ENCODE measurements at regions not wholly inside any gene's neighbourhood (a gene's known extent, or its start where the extent isn't known, plus 50 kb on each side); places are given as distances from the start of the nearest gene placed in this dataset.

DNA sequence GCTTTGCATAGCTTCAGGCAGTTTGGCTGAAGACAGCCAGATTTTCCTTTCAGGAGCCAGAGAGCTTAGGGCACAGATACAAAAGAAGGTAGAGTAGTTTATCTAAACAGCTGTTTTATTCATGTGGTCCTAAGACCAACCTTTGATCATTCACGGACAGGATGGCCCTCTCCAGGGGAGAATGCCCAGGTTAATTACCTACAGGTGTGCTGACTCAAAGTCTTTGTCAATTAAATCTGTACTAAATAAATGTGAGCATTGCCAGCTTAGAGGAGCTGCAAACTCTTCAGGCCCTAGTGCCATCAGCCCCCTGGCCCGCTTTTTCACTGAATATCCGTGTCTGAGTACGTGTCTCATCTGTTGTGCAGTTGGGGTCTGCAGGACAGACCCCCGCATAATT lies 554.7 kb downstream of the NUP35 start:
- TF ChIP-seq, protein P1, sequence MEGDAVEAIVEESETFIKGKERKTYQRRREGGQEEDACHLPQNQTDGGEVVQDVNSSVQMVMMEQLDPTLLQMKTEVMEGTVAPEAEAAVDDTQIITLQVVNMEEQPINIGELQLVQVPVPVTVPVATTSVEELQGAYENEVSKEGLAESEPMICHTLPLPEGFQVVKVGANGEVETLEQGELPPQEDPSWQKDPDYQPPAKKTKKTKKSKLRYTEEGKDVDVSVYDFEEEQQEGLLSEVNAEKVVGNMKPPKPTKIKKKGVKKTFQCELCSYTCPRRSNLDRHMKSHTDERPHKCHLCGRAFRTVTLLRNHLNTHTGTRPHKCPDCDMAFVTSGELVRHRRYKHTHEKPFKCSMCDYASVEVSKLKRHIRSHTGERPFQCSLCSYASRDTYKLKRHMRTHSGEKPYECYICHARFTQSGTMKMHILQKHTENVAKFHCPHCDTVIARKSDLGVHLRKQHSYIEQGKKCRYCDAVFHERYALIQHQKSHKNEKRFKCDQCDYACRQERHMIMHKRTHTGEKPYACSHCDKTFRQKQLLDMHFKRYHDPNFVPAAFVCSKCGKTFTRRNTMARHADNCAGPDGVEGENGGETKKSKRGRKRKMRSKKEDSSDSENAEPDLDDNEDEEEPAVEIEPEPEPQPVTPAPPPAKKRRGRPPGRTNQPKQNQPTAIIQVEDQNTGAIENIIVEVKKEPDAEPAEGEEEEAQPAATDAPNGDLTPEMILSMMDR (IDR thresholded peaks at IDR 0.05): no peak
- no peak for TF ChIP-seq POLR2AphosphoS5 (IDR thresholded peaks at IDR 0.05)

Measured in suprapubic skin (tissue), 3 donors.